GM23338 (cell line): ENCODE measurements at regions not wholly inside any gene's neighbourhood (a gene's known extent, or its start where the extent isn't known, plus 50 kb on each side); places are given as distances from the start of the nearest gene placed in this dataset.

Experiments used
- ATAC-seq: fragments of 200-7000 bp; cut with Tn5 transposase; 3 replicates; pipeline ENCODE4 v1.9.1; 2020
- DNase-seq: peaks from one replicate; pipeline ENCODE4 v3.0.0-alpha.2; 2015; ENCODE audit warnings: low spot score
- H2AFZ ChIP-seq: fragments of 200-600 bp; sonication (generic); 2 replicates; pipeline ENCODE4 v1.8.0; 2016; ENCODE audit warnings: antibody characterized with exemption, mild to moderate bottlenecking, moderate library complexity
- H3F3A ChIP-seq: fragments of 200-600 bp; sonication (generic); replicated peaks from 2 replicates; pipeline ENCODE4 v1.8.0; 2017; ENCODE audit warnings: antibody characterized with exemption, mixed run types, low read depth
- H3K27ac ChIP-seq: fragments of 200-600 bp; sonication (generic); 2 replicates; pipeline ENCODE4 v1.6.1; 2016; ENCODE audit warnings: low read depth
- H3K27me3 ChIP-seq: fragments of 200-600 bp; sonication (generic); 2 replicates; pipeline ENCODE4 v1.8.0; 2016; ENCODE audit warnings: mild to moderate bottlenecking, mixed run types, moderate library complexity; ENCODE audit not compliant: insufficient read depth
- H3K36me3 ChIP-seq: fragments of 200-600 bp; sonication (generic); 2 replicates; pipeline ENCODE4 v1.8.0; 2016; ENCODE audit warnings: mild to moderate bottlenecking; ENCODE audit not compliant: insufficient read depth
- H3K4me1 ChIP-seq: fragments of 200-600 bp; sonication (generic); 2 replicates; pipeline ENCODE4 v1.8.0; 2016; ENCODE audit warnings: mild to moderate bottlenecking, moderate library complexity; ENCODE audit not compliant: insufficient read depth
- H3K4me2 ChIP-seq: fragments of 200-600 bp; sonication (generic); 2 replicates; pipeline ENCODE4 v1.7.1; 2017; ENCODE audit warnings: mixed run types
- H3K4me3 ChIP-seq: fragments of 200-600 bp; sonication (generic); 2 replicates; pipeline ENCODE4 v1.6.1; 2016; ENCODE audit warnings: mixed run types
- H3K79me2 ChIP-seq: fragments of 200-600 bp; sonication (generic); replicated peaks from 2 replicates; pipeline ENCODE4 v1.8.0; 2017; ENCODE audit warnings: mild to moderate bottlenecking; ENCODE audit not compliant: insufficient read depth
- H3K9me2 ChIP-seq: fragments of 200-600 bp; sonication (generic); 2 replicates; pipeline ENCODE4 v1.8.0; 2017; ENCODE audit not compliant: insufficient read depth
- H4K20me1 ChIP-seq: fragments of 200-600 bp; sonication (generic); replicated peaks from 2 replicates; pipeline ENCODE4 v1.8.0; 2017; ENCODE audit warnings: mild to moderate bottlenecking; ENCODE audit not compliant: insufficient read depth
- H3K27ac Mint-ChIP-seq: 2 replicates; pipeline ENCODE4 v1.8.0; 2020; ENCODE audit warnings: inconsistent platforms, mild to moderate bottlenecking, moderate library complexity, mixed read lengths
- H3K27me3 Mint-ChIP-seq: 3 replicates; pipeline ENCODE4 v1.8.0; 2022; ENCODE audit warnings: low read depth, mild to moderate bottlenecking, moderate library complexity, mixed read lengths, inconsistent platforms; ENCODE audit not compliant: insufficient read depth, poor library complexity
- H3K36me3 Mint-ChIP-seq: 3 replicates; pipeline ENCODE4 v1.8.0; 2021; ENCODE audit warnings: low read depth, mild to moderate bottlenecking, inconsistent platforms, moderate library complexity, mixed read lengths
- H3K4me1 Mint-ChIP-seq: 3 replicates; pipeline ENCODE4 v1.8.0; 2020; ENCODE audit warnings: mild to moderate bottlenecking, inconsistent platforms, mixed read lengths
- H3K4me3 Mint-ChIP-seq: 3 replicates; pipeline ENCODE4 v1.8.0; 2021; ENCODE audit warnings: moderate library complexity, mild to moderate bottlenecking, inconsistent platforms, mixed read lengths
- H3K9me3 Mint-ChIP-seq: 3 replicates; pipeline ENCODE4 v1.8.0; 2020; ENCODE audit warnings: moderate library complexity, mild to moderate bottlenecking, inconsistent platforms, mixed read lengths
- CREB1 ChIP-seq: fragments of 250-450 bp; sonication (Bioruptor Pico); IDR thresholded peaks from 2 replicates; pipeline ENCODE4 v1.5.0; 2020; ENCODE audit warnings: low read depth, mild to moderate bottlenecking, moderate library complexity
- CTCF ChIP-seq, 2 experiments: fragments of 200-600 bp in 1 of 2; sonication (generic) in 1 of 2; conservative IDR thresholded peaks; 2 replicates each; pipeline versions ENCODE4 v1.5.1 to v1.6.1; 2016 to 2017; ENCODE audit warnings: antibody characterized with exemption in 2 of 2, low read depth in 2 of 2, mild to moderate bottlenecking in 2 of 2, moderate library complexity in 1 of 2
- EZH2 ChIP-seq: fragments of 200-600 bp; sonication (generic); IDR thresholded peaks from one replicate; pipeline ENCODE4 v1.8.0; 2017; ENCODE audit warnings: antibody characterized with exemption, mild to moderate bottlenecking, low read depth; ENCODE audit not compliant: unreplicated experiment
- JUNB ChIP-seq: IDR thresholded peaks from one replicate; pipeline ENCODE4 v1.6.1; 2016; ENCODE audit warnings: antibody characterized with exemption; ENCODE audit not compliant: unreplicated experiment
- POLR2AphosphoS5 ChIP-seq: IDR thresholded peaks from 2 replicates; pipeline ENCODE4 v1.6.1; 2016; ENCODE audit warnings: antibody characterized with exemption, low read depth
- REST ChIP-seq: IDR thresholded peaks from one replicate; pipeline ENCODE4 v1.6.1; 2018; ENCODE audit warnings: antibody characterized with exemption; ENCODE audit not compliant: unreplicated experiment
- ZNF114 ChIP-seq: fragments of 250-450 bp; sonication (Bioruptor Pico); IDR thresholded peaks from 2 replicates; pipeline ENCODE4 v1.5.0; 2020; ENCODE audit warnings: mild to moderate bottlenecking, moderate library complexity
- ZNF331 ChIP-seq: fragments of 250-450 bp; sonication (Bioruptor Pico); IDR thresholded peaks from 2 replicates; pipeline ENCODE4 v1.5.0; 2020; ENCODE audit warnings: low read depth, mild to moderate bottlenecking, moderate library complexity
- TF ChIP-seq, protein P1 (sequence below): fragments of 250-450 bp; sonication (Bioruptor Pico); IDR thresholded peaks from 2 replicates; pipeline ENCODE4 v1.5.0; 2020; ENCODE audit warnings: mild to moderate bottlenecking, moderate library complexity

DNA sequence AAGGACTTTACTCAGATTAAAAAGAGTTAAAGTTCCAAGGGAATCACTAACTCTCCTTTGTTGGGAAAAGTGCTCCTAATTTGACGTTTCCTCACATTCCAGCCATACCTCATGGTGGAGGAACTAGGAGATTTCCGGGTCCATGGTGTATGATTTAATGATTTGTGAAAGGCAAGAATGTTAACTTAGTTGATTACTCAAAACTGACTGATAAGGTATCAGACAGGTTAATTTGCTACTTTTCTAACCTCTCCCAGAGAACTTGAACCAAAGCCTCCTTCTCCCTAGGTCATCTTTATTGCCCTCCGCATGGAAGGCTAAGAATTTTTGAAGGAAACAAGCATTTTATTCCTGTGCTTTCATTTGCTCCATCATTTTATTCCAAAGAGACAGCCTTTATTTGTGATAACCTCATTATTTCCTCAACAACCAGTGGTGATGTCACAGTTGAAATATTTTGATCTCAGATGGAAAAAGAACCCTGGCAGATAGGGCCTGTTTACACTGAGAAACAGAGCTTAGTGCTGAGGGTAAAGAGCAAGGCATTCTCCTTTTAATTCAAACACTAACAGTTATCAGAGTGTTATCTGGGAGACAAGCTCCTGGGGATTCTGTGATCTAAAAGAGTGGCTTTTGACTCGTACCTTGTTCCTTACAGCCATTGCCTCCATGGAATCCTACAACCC lies 57.4 kb upstream of the BMP2 start:
- peak; percentile 10 for DNase-seq
- no peak overlapping the region for H3K4me2 ChIP-seq
- no peak for TF ChIP-seq CTCF (conservative IDR thresholded peaks at IDR 0.05; ENCODE audit: low read depth in 2 of 2)
- no peak for TF ChIP-seq ZNF331 (CRISPR knock-in tag)
- TF ChIP-seq ZNF114 (CRISPR knock-in tag), result no peak
- no peak for TF ChIP-seq EZH2
- no peak for TF ChIP-seq CREB1 (CRISPR knock-in tag)
- H3K79me2 ChIP-seq, result no peaks in the 10 kb centered on the region
- Mint-ChIP-seq H3K36me3 (no peaks in the 10 kb centered on the region), H3K27ac (no peak overlapping the region), H3K9me3 (no peaks in the 10 kb centered on the region; the same call in 2 of the 3 replicates), H3K4me3 (no peak overlapping the region), H3K27me3 (no peaks in the 10 kb centered on the region), H3K4me1 (peaks cover 2% of the 10 kb centered on the region; the same call in 1 of the 3 replicates)
- no peak for ATAC-seq
- H3K4me3 ChIP-seq, result no peak overlapping the region
- H2AFZ ChIP-seq, result no peak overlapping the region
- no peaks in the 10 kb centered on the region for H3K4me1 ChIP-seq
- no peaks in the 10 kb centered on the region for H4K20me1 ChIP-seq
- peaks cover 11% of the 10 kb centered on the region for H3K9me2 ChIP-seq
- H3K36me3 ChIP-seq, result no peaks in the 10 kb centered on the region
- H3F3A ChIP-seq, result no peaks in the 10 kb centered on the region
- H3K27me3 ChIP-seq, result no peaks in the 10 kb centered on the region
- no peak overlapping the region for H3K27ac ChIP-seq

- H3K27me3 Mint-ChIP-seq, result peaks cover 2% of the 10 kb centered on the region
- ATAC-seq (no peak; the same call in 2 of the 3 replicates), DNase-seq (no peak)
- H3K4me3 Mint-ChIP-seq, result no peak overlapping the region
- no peaks in the 10 kb centered on the region; the same call in 2 of the 3 replicates for H3K9me3 Mint-ChIP-seq
- H3K36me3 Mint-ChIP-seq, result no peaks in the 10 kb centered on the region
- 0 out of 2 replicates have a peak, but pooled peaks cover 4% of the 10 kb centered on the region for H3K9me2 ChIP-seq
- no peak overlapping the region for H3K27ac ChIP-seq
- H3K4me1 Mint-ChIP-seq, result peaks cover 2% of the 10 kb centered on the region; the same call in 1 of the 3 replicates
- no peaks in the 10 kb centered on the region for H4K20me1 ChIP-seq
- H3F3A ChIP-seq, result no peaks in the 10 kb centered on the region
- H3K4me3 ChIP-seq, result no peak overlapping the region
- H3K27ac Mint-ChIP-seq, result no peak overlapping the region
- H3K4me2 ChIP-seq, result no peak overlapping the region
- no peaks in the 10 kb centered on the region for H3K4me1 ChIP-seq
- no peak overlapping the region for H2AFZ ChIP-seq
- H3K27me3 ChIP-seq, result no peaks in the 10 kb centered on the region
- H3K36me3 ChIP-seq, result no peaks in the 10 kb centered on the region
- H3K79me2 ChIP-seq, result no peaks in the 10 kb centered on the region
- TF ChIP-seq JUNB (no peak), POLR2AphosphoS5 (no peak), ZNF114 (CRISPR knock-in tag) (no peak), REST (no peak), ZNF331 (CRISPR knock-in tag) (no peak)
- TF ChIP-seq, protein P1, sequence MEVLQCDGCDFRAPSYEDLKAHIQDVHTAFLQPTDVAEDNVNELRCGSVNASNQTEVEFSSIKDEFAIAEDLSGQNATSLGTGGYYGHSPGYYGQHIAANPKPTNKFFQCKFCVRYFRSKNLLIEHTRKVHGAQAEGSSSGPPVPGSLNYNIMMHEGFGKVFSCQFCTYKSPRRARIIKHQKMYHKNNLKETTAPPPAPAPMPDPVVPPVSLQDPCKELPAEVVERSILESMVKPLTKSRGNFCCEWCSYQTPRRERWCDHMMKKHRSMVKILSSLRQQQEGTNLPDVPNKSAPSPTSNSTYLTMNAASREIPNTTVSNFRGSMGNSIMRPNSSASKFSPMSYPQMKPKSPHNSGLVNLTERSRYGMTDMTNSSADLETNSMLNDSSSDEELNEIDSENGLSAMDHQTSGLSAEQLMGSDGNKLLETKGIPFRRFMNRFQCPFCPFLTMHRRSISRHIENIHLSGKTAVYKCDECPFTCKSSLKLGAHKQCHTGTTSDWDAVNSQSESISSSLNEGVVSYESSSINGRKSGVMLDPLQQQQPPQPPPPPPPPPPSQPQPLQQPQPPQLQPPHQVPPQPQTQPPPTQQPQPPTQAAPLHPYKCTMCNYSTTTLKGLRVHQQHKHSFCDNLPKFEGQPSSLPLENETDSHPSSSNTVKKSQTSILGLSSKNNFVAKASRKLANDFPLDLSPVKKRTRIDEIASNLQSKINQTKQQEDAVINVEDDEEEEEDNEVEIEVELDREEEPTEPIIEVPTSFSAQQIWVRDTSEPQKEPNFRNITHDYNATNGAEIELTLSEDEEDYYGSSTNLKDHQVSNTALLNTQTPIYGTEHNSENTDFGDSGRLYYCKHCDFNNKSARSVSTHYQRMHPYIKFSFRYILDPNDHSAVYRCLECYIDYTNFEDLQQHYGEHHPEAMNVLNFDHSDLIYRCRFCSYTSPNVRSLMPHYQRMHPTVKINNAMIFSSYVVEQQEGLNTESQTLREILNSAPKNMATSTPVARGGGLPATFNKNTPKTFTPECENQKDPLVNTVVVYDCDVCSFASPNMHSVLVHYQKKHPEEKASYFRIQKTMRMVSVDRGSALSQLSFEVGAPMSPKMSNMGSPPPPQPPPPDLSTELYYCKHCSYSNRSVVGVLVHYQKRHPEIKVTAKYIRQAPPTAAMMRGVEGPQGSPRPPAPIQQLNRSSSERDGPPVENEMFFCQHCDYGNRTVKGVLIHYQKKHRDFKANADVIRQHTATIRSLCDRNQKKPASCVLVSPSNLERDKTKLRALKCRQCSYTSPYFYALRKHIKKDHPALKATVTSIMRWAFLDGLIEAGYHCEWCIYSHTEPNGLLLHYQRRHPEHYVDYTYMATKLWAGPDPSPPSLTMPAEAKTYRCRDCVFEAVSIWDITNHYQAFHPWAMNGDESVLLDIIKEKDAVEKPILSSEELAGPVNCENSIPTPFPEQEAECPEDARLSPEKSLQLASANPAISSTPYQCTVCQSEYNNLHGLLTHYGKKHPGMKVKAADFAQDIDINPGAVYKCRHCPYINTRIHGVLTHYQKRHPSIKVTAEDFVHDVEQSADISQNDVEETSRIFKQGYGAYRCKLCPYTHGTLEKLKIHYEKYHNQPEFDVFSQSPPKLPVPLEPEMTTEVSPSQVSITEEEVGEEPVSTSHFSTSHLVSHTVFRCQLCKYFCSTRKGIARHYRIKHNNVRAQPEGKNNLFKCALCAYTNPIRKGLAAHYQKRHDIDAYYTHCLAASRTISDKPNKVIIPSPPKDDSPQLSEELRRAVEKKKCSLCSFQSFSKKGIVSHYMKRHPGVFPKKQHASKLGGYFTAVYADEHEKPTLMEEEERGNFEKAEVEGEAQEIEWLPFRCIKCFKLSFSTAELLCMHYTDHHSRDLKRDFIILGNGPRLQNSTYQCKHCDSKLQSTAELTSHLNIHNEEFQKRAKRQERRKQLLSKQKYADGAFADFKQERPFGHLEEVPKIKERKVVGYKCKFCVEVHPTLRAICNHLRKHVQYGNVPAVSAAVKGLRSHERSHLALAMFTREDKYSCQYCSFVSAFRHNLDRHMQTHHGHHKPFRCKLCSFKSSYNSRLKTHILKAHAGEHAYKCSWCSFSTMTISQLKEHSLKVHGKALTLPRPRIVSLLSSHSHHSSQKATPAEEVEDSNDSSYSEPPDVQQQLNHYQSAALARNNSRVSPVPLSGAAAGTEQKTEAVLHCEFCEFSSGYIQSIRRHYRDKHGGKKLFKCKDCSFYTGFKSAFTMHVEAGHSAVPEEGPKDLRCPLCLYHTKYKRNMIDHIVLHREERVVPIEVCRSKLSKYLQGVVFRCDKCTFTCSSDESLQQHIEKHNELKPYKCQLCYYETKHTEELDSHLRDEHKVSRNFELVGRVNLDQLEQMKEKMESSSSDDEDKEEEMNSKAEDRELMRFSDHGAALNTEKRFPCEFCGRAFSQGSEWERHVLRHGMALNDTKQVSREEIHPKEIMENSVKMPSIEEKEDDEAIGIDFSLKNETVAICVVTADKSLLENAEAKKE (CRISPR knock-in tag), result no peak
These were observed 59.5 kb upstream of the BMP2 start for GRCh38 chr20:6708010-6708409.
